HCT116 (cell line): ENCODE measurements at regions not wholly inside any gene's neighbourhood (a gene's known extent, or its start where the extent isn't known, plus 50 kb on each side); places are given as distances from the start of the nearest gene placed in this dataset.

Experiments
- ATAC-seq: fragments of 200-7000 bp; cut with Tn5 transposase; 2 replicates; pipeline ENCODE4 v1.9.1; 2020; ENCODE audit warnings: mild to moderate bottlenecking, moderate library complexity
- BruUV-seq: library from RNA; stranded (reverse); fragments of 400-500 nt; replicated peaks from 2 replicates; lab custom pipeline; 2021; lab: Mats Ljungman, UMichigan
- CTCF ChIA-PET: fragments of 300-600 bp; sonication (Branson Sonifier 250); formaldehyde crosslinking; loops from one replicate; lab custom pipeline; 2021; ENCODE audit warnings: antibody characterized with exemption; lab: Charles Lee
- POLR2A ChIA-PET: fragments of 300-600, 350-600 bp; sonication (Branson Sonifier 250); formaldehyde crosslinking; loops from one replicate; lab custom pipeline; 2021; ENCODE audit warnings: antibody characterized with exemption; lab: Charles Lee
- RAD21 ChIA-PET, 2 experiments: fragments of 300-600 bp; sonication (Branson Sonifier 250); formaldehyde crosslinking; loops; one replicate each; lab custom pipeline; 2023; ENCODE audit warnings: low total read pairs in 2 of 2; ENCODE audit not compliant: uncharacterized antibody in 2 of 2, unreplicated experiment in 2 of 2, low non-redundant PET in 1 of 2; lab: Charles Lee
- DNase-seq: peaks from one replicate; pipeline ENCODE4 v3.0.0-alpha.2; 2010; ENCODE audit warnings: low read depth, low spot score
- H2AFZ ChIP-seq: fragments of 200-600 bp; shearing (Covaris generic), sonication (generic); 2 replicates; pipeline ENCODE4 v1.6.1; 2017; ENCODE audit warnings: low read depth, mixed run types, mixed read lengths, antibody characterized with exemption, low read length; ENCODE audit not compliant: poor library complexity, severe bottlenecking
- H3K27ac ChIP-seq: 2 replicates; pipeline ENCODE4 v1.5.1; 2012; ENCODE audit warnings: low read depth, low read length
- H3K27me3 ChIP-seq: fragments of 200-600 bp; sonication (generic); 2 replicates; pipeline ENCODE4 v1.6.1; 2016; ENCODE audit warnings: mixed run types, low read length, mixed read lengths; ENCODE audit not compliant: insufficient read depth
- H3K36me3 ChIP-seq, 2 experiments: fragments of 200-500 bp in 1 of 2; fragments of 200-600 bp in 1 of 2; sonication (Bioruptor generic) in 1 of 2; sonication (generic) in 1 of 2; 2 replicates each; pipeline versions ENCODE4 v1.5.1 to v1.6.1; 2014 to 2016; ENCODE audit warnings: low read length in 2 of 2, inconsistent platforms in 1 of 2, mixed read lengths in 1 of 2, mixed run types in 1 of 2; ENCODE audit not compliant: insufficient read depth in 2 of 2, control insufficient read depth in 1 of 2
- H3K4me1 ChIP-seq, 2 experiments: fragments of 200-600 bp in 1 of 2; sonication (generic) in 1 of 2; 2 replicates each; pipeline versions ENCODE4 v1.5.1 to v1.6.1; 2012 to 2017; ENCODE audit warnings: low read length in 2 of 2, inconsistent platforms in 1 of 2, mild to moderate bottlenecking in 1 of 2, mixed read lengths in 1 of 2, mixed run types in 1 of 2, moderate library complexity in 1 of 2; ENCODE audit not compliant: insufficient read depth in 2 of 2, control insufficient read depth in 1 of 2
- H3K4me2 ChIP-seq: fragments of 200-600 bp; sonication (generic); 2 replicates; pipeline ENCODE4 v1.6.1; 2017; ENCODE audit warnings: mixed run types, low read length, mixed read lengths
- H3K4me3 ChIP-seq, 2 experiments: fragments of 200-600 bp in 1 of 2; sonication (generic) in 1 of 2; replicated peaks in 1 of 2; 2 replicates each; pipeline ENCODE4 v1.5.1; 2011 to 2016; ENCODE audit warnings: low read length in 2 of 2, control low read depth in 1 of 2, low read depth in 1 of 2, mild to moderate bottlenecking in 1 of 2, mixed read lengths in 1 of 2, mixed run types in 1 of 2
- H3K79me2 ChIP-seq: fragments of 200-600 bp; sonication (generic); 2 replicates; pipeline ENCODE4 v1.6.1; 2017; ENCODE audit warnings: mild to moderate bottlenecking, mixed run types, low read length, moderate library complexity, mixed read lengths; ENCODE audit not compliant: insufficient read depth
- H3K9ac ChIP-seq: fragments of 200-600 bp; sonication (generic); 2 replicates; pipeline ENCODE4 v1.6.1; 2016; ENCODE audit warnings: low read length, mixed read lengths
- H3K9me2 ChIP-seq: fragments of 200-600 bp; sonication (generic), shearing (Covaris generic); 2 replicates; pipeline ENCODE4 v1.6.1; 2017; ENCODE audit warnings: mixed run types, mild to moderate bottlenecking, moderate library complexity; ENCODE audit not compliant: insufficient read depth
- H3K9me3 ChIP-seq, 2 experiments: fragments of 200-500 bp in 1 of 2; fragments of 200-600 bp in 1 of 2; sonication (Bioruptor generic) in 1 of 2; sonication (generic) in 1 of 2; 2 replicates each; pipeline ENCODE4 v1.6.1; 2014 to 2017; ENCODE audit warnings: low read length in 2 of 2, mixed read lengths in 2 of 2, inconsistent platforms in 1 of 2, low read depth in 1 of 2, mild to moderate bottlenecking in 1 of 2, mixed run types in 1 of 2, moderate library complexity in 1 of 2; ENCODE audit not compliant: control insufficient read depth in 1 of 2, insufficient read depth in 1 of 2
- H4K20me1 ChIP-seq: fragments of 200-600 bp; sonication (generic), shearing (Covaris generic); 2 replicates; pipeline ENCODE4 v1.6.1; 2017; ENCODE audit warnings: mixed run types, mild to moderate bottlenecking, moderate library complexity; ENCODE audit not compliant: insufficient read depth
- CBX3 ChIP-seq: IDR thresholded peaks from 2 replicates; pipeline ENCODE4 v1.6.1; 2012; ENCODE audit warnings: low read depth
- CEBPB ChIP-seq: IDR thresholded peaks from 2 replicates; pipeline ENCODE4 v1.6.1; 2012; ENCODE audit warnings: low read depth
- CTCF ChIP-seq, 3 experiments: fragments of 200-600 bp in 1 of 3; sonication (generic) in 1 of 3; IDR thresholded peaks in 2 of 3; conservative IDR thresholded peaks in 1 of 3; 2 replicates each; pipeline ENCODE4 v1.5.1; 2012 to 2017; ENCODE audit warnings: low read depth in 2 of 3, low read length in 2 of 3, antibody characterized with exemption in 1 of 3, borderline replicate concordance in 1 of 3, control low read depth in 1 of 3, mild to moderate bottlenecking in 1 of 3, mixed read lengths in 1 of 3, mixed run types in 1 of 3, moderate library complexity in 1 of 3; ENCODE audit not compliant: insufficient read depth in 1 of 3
- EGR1 ChIP-seq: IDR thresholded peaks from 2 replicates; pipeline ENCODE4 v1.6.1; 2012; ENCODE audit warnings: low read depth
- EZH2 ChIP-seq: fragments of 200-600 bp; sonication (generic); IDR thresholded peaks from 2 replicates; pipeline ENCODE4 v1.6.1; 2017; ENCODE audit warnings: antibody characterized with exemption, mixed run types
- EZH2phosphoT487 ChIP-seq: fragments of 200-600 bp; IDR thresholded peaks from 2 replicates; pipeline ENCODE4 v1.6.1; 2018; ENCODE audit warnings: antibody characterized with exemption, borderline replicate concordance
- FOSL1 ChIP-seq: IDR thresholded peaks from 2 replicates; pipeline ENCODE4 v1.6.1; 2012; ENCODE audit warnings: low read depth
- RAD21 ChIP-seq: IDR thresholded peaks from 2 replicates; pipeline ENCODE4 v1.6.1; 2012; ENCODE audit warnings: low read depth, mild to moderate bottlenecking
- REST ChIP-seq: IDR thresholded peaks from 2 replicates; pipeline ENCODE4 v1.6.1; 2012; ENCODE audit warnings: low read depth
- SIN3A ChIP-seq: IDR thresholded peaks from 2 replicates; pipeline ENCODE4 v1.6.1; 2012; ENCODE audit warnings: low read depth
- SP1 ChIP-seq: IDR thresholded peaks from 2 replicates; pipeline ENCODE4 v1.6.1; 2012; ENCODE audit warnings: low read depth
- SRF ChIP-seq: IDR thresholded peaks from 2 replicates; pipeline ENCODE4 v1.6.1; 2012; ENCODE audit warnings: low read depth
- TCF7L2 ChIP-seq: IDR thresholded peaks from 2 replicates; pipeline ENCODE4 v1.7.0; 2011; ENCODE audit warnings: borderline replicate concordance, inconsistent platforms; ENCODE audit not compliant: insufficient read depth, insufficient read length; ENCODE audit errors: extremely low read depth
- YY1 ChIP-seq: IDR thresholded peaks from 2 replicates; pipeline ENCODE4 v1.6.1; 2011; ENCODE audit warnings: low read length, low read depth, moderate library complexity, mild to moderate bottlenecking; ENCODE audit not compliant: insufficient replicate concordance; ENCODE audit errors: extremely low read depth
- ZFX ChIP-seq: fragments of 450-650 bp; IDR thresholded peaks from 2 replicates; pipeline ENCODE4 v1.6.1; 2017
- ZNF274 ChIP-seq: fragments of 200-500 bp; sonication (Bioruptor generic); IDR thresholded peaks from 2 replicates; pipeline ENCODE4 v1.6.1; 2014; ENCODE audit warnings: mild to moderate bottlenecking, low read depth, low read length, inconsistent platforms
- intact Hi-C: fragments of 100-400 bp; cut with micrococcal nuclease; formaldehyde crosslinking; loops from 2 replicates; pipeline ENCODE4 v1.10.0; 2022
- TF ChIP-seq, protein P1 (sequence below): IDR thresholded peaks from 2 replicates; pipeline ENCODE4 v1.6.1; 2011; ENCODE audit warnings: mild to moderate bottlenecking, low read length, moderate library complexity; ENCODE audit not compliant: insufficient replicate concordance; ENCODE audit errors: extremely low read depth

GRCh38 chr16:60413969-60414368 lies 1622.3 kb downstream of the CDH8 start:
- Histone ChIP-seq H3K27ac (no peak overlapping the region), H3K9me3 (peaks cover 6 to 40% of the 10 kb centered on the region in 2 experiments; a peak in 2 of 4 replicates), H3K9ac (no peak overlapping the region), H3K79me2 (no peaks in the 10 kb centered on the region), H3K4me3 (no peak overlapping the region), H3K9me2 (no peaks in the 10 kb centered on the region), H2AFZ (no peak overlapping the region), H4K20me1 (no peaks in the 10 kb centered on the region), H3K36me3 (no peaks in the 10 kb centered on the region), H3K4me1 (no peaks in the 10 kb centered on the region), H3K4me2 (no peak overlapping the region), H3K27me3 (no peaks in the 10 kb centered on the region)
- ChIA-PET RAD21 (no interaction called here), CTCF (no interaction called here), POLR2A (no interaction called here)
- intact Hi-C loops: no loop called here
- TF ChIP-seq CEBPB: no peak
- no peak for TF ChIP-seq ZNF274
- TF ChIP-seq SRF: no peak
- no peak for TF ChIP-seq EZH2phosphoT487
- TF ChIP-seq SP1: no peak
- TF ChIP-seq, protein P1, sequence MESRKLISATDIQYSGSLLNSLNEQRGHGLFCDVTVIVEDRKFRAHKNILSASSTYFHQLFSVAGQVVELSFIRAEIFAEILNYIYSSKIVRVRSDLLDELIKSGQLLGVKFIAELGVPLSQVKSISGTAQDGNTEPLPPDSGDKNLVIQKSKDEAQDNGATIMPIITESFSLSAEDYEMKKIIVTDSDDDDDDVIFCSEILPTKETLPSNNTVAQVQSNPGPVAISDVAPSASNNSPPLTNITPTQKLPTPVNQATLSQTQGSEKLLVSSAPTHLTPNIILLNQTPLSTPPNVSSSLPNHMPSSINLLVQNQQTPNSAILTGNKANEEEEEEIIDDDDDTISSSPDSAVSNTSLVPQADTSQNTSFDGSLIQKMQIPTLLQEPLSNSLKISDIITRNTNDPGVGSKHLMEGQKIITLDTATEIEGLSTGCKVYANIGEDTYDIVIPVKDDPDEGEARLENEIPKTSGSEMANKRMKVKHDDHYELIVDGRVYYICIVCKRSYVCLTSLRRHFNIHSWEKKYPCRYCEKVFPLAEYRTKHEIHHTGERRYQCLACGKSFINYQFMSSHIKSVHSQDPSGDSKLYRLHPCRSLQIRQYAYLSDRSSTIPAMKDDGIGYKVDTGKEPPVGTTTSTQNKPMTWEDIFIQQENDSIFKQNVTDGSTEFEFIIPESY: no peak
- TF ChIP-seq EGR1: no peak
- TF ChIP-seq ZFX: no peak
- no peak for TF ChIP-seq RAD21
- no peak for TF ChIP-seq FOSL1
- no peak for TF ChIP-seq REST
- TF ChIP-seq TCF7L2: no peak
- no peak for TF ChIP-seq SIN3A
- no peak for TF ChIP-seq YY1
- TF ChIP-seq EZH2: no peak
- TF ChIP-seq CBX3: no peak
- TF ChIP-seq CTCF (IDR thresholded peaks at IDR 0.05 in 2 of 3, conservative IDR thresholded peaks at IDR 0.05 in 1 of 3; ENCODE audit: borderline replicate concordance in 1 of 3, insufficient read depth in 1 of 3, low read depth in 2 of 3, low read length in 2 of 3): no peak
- ATAC-seq: no peak
- BruUV-seq: no TSS peak
- DNase-seq: no peak
